Panc1 (cell line): ENCODE measurements at regions not wholly inside any gene's neighbourhood (a gene's known extent, or its start where the extent isn't known, plus 50 kb on each side); places are given as distances from the start of the nearest gene placed in this dataset.

ENCODE experiments used
- CTCF ChIP-seq: fragments of 450-650 bp; IDR thresholded peaks from 2 replicates; pipeline ENCODE4 v1.5.1; 2017; ENCODE audit warnings: mild to moderate bottlenecking
- POLR2AphosphoS5 ChIP-seq: IDR thresholded peaks from 2 replicates; pipeline ENCODE4 v1.6.1; 2012; ENCODE audit warnings: mild to moderate bottlenecking, low read depth, low read length, moderate library complexity
- REST ChIP-seq, 2 experiments: IDR thresholded peaks; 2 replicates each; pipeline ENCODE4 v1.6.1; 2011 to 2012; ENCODE audit warnings: low read depth in 2 of 2, control low read depth in 1 of 2, low read length in 1 of 2, mild to moderate bottlenecking in 1 of 2, moderate library complexity in 1 of 2; ENCODE audit not compliant: insufficient read depth in 1 of 2
- SIN3A ChIP-seq: IDR thresholded peaks from 2 replicates; pipeline ENCODE4 v1.6.1; 2012; ENCODE audit warnings: low read depth, mild to moderate bottlenecking, low read length, moderate library complexity, borderline replicate concordance; ENCODE audit not compliant: insufficient read depth
- TCF7L2 ChIP-seq: IDR thresholded peaks from 2 replicates; pipeline ENCODE4 v1.6.1; 2011; ENCODE audit warnings: mild to moderate bottlenecking, low read depth, low read length, inconsistent platforms

- TF ChIP-seq POLR2AphosphoS5 (no peak), CTCF (no peak), SIN3A (no peak), REST (IDR thresholded peaks at IDR 0.05; ENCODE audit: insufficient read depth in 1 of 2, low read depth in 2 of 2, low read length in 1 of 2) (no peak), TCF7L2 (no peak)
These were observed 235.4 kb upstream of the MYO3A start for GRCh38 chr10:25698638-25699037.
